SK-N-SH treated with all-trans-retinoic acid at 6 μM for 48 hours (cell line): ENCODE measurements at regions not wholly inside any gene's neighbourhood (a gene's known extent, or its start where the extent isn't known, plus 50 kb on each side); places are given as distances from the start of the nearest gene placed in this dataset.

ENCODE experiments used
- ARNTL ChIP-seq: fragments of 450-650 bp; formaldehyde crosslinking; IDR thresholded peaks from 2 replicates; pipeline ENCODE4 v1.5.0; 2020; ENCODE audit warnings: low read depth, mild to moderate bottlenecking, moderate library complexity, borderline replicate concordance
- BACH2 ChIP-seq: fragments of 250-450 bp; sonication (Bioruptor Pico); IDR thresholded peaks from 2 replicates; pipeline ENCODE4 v1.9.0; 2021; ENCODE audit warnings: mild to moderate bottlenecking, borderline replicate concordance
- CREB5 ChIP-seq: fragments of 250-450 bp; sonication (Bioruptor Pico); IDR thresholded peaks from 2 replicates; pipeline ENCODE4 v1.5.1; 2020; ENCODE audit warnings: low read depth, mild to moderate bottlenecking, moderate library complexity
- ISL1 ChIP-seq: fragments of 250-450 bp; sonication (Bioruptor Pico); IDR thresholded peaks from 2 replicates; pipeline ENCODE4 v2.1.2; 2022; ENCODE audit warnings: mild to moderate bottlenecking, moderate library complexity
- OSR1 ChIP-seq: fragments of 250-450 bp; sonication (Bioruptor Pico); IDR thresholded peaks from 2 replicates; pipeline ENCODE4 v1.8.0; 2022; ENCODE audit warnings: moderate library complexity, mild to moderate bottlenecking, inconsistent platforms
- PATZ1 ChIP-seq: fragments of 250-450 bp; sonication (Bioruptor Pico); IDR thresholded peaks from 2 replicates; pipeline ENCODE4 v1.8.0; 2020; ENCODE audit warnings: mild to moderate bottlenecking, moderate library complexity, borderline replicate concordance
- PPARA ChIP-seq: fragments of 250-450 bp; sonication (Bioruptor Pico); IDR thresholded peaks from 2 replicates; pipeline ENCODE4 v1.5.0; 2020; ENCODE audit warnings: mild to moderate bottlenecking, borderline replicate concordance
- TCF4 ChIP-seq: fragments of 250-450 bp; sonication (Bioruptor Pico); IDR thresholded peaks from 2 replicates; pipeline ENCODE4 v1.8.0; 2021; ENCODE audit warnings: mild to moderate bottlenecking, moderate library complexity, borderline replicate concordance
- TOX ChIP-seq: fragments of 250-450 bp; sonication (Bioruptor Pico); IDR thresholded peaks from 2 replicates; pipeline ENCODE4 v1.8.0; 2021; ENCODE audit warnings: mild to moderate bottlenecking, moderate library complexity, borderline replicate concordance
- ZNF70 ChIP-seq: fragments of 450-650 bp; formaldehyde crosslinking; IDR thresholded peaks from 2 replicates; pipeline ENCODE4 v1.5.0; 2020; ENCODE audit warnings: mild to moderate bottlenecking, moderate library complexity
- ZNF8 ChIP-seq: fragments of 450-650 bp; formaldehyde crosslinking; IDR thresholded peaks from 2 replicates; pipeline ENCODE4 v1.5.0; 2020; ENCODE audit warnings: mild to moderate bottlenecking, moderate library complexity

- TF ChIP-seq CREB5 (CRISPR knock-in tag) (no peak), ZNF8 (CRISPR knock-in tag) (no peak), BACH2 (CRISPR knock-in tag) (no peak), ISL1 (CRISPR knock-in tag) (no peak), TOX (no peak), PATZ1 (no peak), ZNF70 (CRISPR knock-in tag) (no peak), ARNTL (CRISPR knock-in tag) (no peak), TCF4 (CRISPR knock-in tag) (no peak), PPARA (CRISPR knock-in tag) (no peak), OSR1 (CRISPR knock-in tag) (no peak)
Observed at GRCh38 chr7:130923930-130924329, 189.9 kb upstream of the KLF14 start.
